HG03108 (cell line): ENCODE measurements at regions not wholly inside any gene's neighbourhood (a gene's known extent, or its start where the extent isn't known, plus 50 kb on each side); places are given as distances from the start of the nearest gene placed in this dataset.
"Not testable (repeated sequence)": the region's sequence is repeated elsewhere in the genome, so short reads cannot be mapped to it uniquely, and the experiment has no call there.

Experiments
- ATAC-seq: cut with Tn5 transposase; IDR thresholded peaks from one replicate; pipeline ENCODE4 v1.9.1; 2021; ENCODE audit warnings: moderate library complexity; ENCODE audit not compliant: unreplicated experiment

DNA sequence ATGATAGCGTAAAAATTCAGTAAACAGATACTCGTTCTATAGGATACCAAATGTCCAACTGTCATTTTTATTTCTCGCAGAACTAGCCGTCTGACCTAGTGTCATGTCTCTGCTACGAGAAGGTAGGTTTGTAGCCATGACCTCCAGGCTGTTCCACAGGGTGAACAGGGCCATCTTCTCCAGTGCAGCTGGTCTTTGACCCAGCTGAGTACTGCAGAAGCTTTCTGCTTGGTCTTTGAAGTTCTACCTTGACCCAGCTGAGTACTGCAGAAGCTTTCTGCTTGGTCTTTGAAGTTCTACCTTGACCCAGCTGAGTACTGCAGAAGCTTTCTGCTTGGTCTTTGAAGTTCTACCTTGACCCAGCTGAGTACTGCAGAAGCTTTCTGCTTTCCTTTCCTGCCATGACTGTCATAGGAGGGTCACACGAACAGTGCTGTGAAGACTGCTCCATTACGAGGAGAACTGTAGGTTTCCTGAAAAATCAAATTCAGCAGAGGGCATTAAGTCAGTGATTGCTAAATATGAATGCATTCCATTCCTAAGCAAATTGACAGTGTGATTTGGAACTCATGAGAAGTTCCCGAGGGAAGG, 532.8 kb upstream of the NRP1 start:
- ATAC-seq = not testable (repeated sequence)

DNA sequence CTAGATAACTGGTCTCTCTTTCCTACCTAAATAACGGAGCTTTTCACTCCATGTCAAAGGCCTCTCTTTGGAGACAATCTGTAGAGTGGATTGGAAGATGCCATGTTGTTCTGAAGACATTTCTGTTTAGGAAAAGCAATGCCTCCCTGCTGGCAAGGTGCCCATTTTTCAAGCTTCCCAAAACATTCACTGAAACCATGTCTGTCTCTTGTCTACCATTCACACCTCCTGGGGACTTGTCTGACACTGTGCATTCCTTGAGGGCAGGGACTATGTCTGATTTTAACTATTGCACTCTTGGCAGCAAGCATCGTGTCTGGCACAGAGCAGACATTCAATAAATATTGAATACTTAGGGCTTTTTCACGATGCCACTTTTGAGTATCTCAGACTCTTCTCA, 528.9 kb upstream of the NRP1 start:
- ATAC-seq = no peak

DNA sequence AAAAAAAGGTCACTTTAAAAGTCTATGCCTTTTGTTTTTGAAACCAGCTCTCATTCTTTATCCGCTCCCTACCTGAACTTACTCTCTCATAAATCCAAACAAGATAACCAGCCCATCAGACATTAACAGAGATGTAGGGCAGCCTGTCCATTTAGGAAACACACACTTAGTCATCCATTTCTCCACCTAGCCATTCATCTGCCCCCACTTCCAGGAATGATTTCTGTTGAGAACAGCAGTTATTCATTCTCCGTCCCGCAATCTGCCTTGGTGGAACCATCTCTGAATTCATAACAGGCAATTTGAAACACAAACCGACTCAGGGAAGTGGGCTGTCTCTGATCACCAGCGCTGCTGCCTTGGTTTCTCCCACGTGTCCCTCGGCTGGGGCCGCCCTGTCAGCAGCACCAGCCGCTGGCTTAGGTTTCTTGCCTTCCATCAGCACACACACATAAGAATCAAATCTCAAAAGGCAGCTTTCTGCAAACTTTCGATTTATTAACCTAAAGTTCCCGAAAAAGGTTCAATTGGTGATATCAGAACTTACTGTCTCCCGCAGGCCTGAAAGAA, 528.2 kb upstream of the NRP1 start:
- no peak for ATAC-seq

DNA sequence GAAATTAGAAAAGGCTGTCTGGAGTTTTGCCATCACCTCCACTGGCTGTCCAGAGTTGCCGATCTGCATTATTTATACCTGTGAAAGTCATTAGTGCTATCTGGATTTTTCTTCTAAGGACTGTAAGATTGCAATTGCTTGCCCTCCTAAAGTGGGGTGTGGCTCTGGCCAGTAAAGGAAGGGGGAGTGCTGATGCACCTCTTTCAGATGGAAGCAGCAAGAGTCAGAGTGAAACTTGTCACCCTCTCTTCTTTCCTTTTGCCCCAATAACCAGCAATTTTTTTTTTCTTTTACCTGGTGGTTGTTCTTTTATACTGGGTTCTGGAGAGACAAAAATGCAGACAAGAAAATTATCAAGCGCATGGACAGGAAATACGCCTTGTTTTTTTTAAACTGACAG, 527.4 kb upstream of the NRP1 start:
- no peak for ATAC-seq

DNA sequence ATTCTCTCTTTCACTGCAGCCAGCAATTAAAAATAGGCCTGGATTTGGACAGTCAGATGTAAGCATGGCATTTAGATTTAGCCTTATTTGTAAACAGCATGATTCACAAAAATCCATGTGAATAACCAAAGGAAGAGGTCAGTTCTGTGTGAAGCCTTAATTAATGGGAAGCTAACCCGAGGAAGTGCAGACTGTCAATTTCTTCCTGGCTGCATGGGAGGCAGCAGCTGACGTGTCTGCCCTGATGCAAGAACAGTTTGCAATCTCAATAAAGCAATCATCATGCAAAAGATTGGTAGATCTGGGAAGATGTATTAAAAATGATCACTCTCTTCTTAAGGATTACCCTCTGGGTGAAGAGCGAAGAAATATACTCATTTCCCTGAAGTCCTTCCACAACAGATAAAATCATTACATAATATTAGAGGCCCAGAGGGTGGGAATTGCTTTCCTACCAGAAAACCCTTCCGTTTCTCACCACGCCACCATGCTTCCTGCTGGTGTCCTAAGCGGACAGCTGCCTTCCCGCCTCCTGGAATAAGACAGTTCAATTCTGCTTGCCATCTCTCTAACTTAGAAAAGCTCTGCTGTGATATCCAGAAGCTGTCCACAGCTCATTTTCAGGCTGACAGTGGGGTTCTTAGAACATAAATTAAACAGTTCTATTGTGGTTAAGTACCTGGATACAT, 526.7 kb upstream of the NRP1 start:
- no peak for ATAC-seq

DNA sequence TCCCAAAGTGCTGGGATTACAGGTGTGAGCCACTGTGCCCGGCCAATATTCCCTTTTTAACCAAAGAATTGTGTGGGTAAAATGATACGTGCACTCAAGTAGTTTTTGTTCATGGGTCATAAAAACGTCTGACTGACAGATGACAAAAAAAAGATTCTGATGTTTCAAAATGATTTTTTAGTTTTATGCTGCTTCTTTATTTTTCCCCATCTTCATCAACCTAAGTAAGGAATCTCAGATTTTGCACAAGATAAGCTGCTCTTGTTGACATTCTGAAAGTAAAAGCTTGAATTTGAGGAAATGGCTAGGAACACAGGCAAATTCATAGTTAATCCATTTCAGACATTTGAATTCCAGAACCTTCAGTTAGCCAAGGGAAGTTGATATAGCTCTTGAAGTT, 526.1 kb upstream of the NRP1 start:
- ATAC-seq = no peak

DNA sequence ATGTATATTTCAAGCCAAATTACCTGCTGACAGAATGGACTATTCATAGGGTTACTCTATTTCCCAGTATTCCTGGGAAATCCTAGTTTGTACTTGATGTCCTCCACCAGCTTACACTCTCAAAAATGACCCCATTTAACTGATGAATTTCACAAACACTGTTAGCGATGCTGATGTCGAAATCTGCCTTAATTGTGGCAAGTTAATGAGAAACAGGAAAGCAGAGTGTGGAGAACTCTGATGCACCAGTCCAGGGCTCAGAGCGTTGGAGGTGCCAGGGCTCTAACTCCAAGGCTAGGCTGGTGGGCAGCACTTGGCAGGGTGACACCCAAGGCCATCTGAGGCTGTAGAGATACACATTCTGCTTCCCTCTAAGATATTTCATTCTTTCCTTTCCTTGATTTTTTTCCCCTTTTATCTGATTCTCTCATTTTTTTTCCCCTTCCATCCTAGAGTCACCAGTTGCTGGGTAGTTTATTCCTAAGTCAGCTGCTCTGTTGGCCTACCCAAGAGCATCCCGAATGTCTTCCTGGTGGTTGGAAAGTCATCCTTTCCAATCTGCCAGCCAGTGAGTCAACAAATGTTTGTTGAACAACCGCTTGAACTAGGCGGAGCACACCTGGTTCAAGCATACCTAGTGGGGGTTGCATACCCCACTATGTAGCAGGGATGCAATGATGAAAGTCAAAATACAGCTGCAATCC, 525.0 kb upstream of the NRP1 start:
- no peak for ATAC-seq

DNA sequence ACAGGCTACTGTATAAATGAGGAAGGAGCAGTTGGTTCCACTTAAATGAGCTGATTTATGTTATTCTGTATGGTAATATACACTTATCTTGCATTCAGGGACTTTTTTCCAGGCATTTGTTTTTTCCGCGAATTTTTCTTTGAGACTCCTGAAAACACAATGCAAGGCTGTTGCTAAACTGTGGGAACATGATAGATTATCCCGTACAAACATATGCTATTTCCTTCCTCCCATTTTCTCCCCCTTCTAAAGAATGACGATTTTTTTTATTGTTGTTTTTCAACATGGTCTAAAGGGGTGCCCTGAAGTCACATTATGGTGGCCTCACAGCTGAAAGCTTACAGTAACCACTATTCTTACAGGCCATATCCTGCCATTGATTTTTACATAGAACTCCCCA, 523.9 kb upstream of the NRP1 start:
- ATAC-seq = no peak

DNA sequence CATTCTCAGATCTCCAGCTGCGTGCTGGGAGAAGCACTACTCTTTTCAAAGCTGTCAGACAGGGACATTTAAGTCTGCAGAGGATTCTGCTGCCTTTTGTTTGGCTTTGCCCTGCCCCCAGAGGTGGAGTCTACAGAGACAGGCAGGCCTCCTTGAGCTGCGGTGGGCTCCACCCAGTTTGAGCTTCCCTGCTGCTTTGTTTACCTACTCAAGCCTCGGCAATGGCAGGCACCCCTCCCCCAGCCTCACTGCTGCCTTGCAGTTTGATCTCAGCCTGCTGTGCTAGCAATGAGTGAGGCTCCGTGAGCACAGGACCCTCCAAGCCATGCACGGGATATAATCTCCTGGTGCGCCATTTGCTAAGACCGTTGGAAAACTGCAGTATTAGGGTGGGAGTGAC, 518.8 kb upstream of the NRP1 start:
- not testable (repeated sequence) for ATAC-seq

DNA sequence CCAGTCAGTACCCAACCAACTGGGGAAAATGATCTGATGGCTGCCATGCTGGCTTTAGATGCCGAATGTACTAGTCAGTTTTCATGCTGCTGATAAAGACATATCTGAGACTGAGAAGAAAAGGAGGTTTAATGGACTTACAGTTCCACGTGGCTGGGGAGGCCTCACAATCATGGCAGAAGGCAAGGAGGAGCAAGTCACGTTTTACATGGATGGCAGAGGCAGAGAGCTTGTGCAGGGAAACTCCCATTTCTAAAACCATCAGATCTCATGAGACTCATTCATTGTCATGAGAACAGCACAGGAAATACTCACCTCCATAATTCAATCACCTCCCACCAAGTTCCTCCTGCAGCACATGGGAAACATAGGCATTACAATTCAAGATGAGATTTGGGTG, 508.9 kb upstream of the NRP1 start:
- ATAC-seq = no peak

DNA sequence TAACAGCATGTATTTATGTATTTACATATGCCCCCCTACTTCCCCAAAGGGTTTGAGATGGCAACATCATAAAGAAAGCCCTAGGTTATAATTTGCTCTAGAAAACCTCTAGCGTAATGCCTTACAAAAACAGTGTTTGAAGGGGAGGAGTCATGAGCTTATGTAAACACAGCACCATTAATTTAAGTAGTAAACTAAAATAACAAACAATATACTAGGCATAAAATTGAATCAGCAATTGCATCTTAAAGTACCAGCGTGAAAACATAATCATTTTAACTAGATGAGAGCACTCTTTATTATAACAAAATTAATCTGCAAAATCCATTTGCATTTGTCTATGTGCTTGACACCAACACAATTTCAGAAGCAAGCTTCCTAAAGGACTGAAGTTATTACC, 507.2 kb upstream of the NRP1 start:
- ATAC-seq = no peak

DNA sequence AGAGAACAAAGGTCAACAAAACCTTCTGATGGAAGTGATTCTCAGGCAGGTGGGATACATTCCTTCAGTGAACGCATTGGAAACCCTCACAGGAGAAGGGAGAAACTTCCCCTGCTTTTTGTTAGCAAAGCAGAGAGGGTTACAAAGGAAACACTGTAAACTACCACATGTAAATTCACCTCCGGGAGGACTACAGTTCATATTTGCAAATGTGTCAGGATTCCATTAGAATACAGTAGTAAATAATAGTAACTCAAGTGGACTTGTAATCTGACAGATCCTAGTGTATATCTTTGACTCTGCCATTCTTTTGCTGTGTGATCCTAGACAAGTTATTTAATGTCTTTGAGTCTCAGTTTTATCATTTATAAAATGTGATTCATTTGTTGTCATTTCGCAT, 504.3 kb upstream of the NRP1 start:
- no peak for ATAC-seq

DNA sequence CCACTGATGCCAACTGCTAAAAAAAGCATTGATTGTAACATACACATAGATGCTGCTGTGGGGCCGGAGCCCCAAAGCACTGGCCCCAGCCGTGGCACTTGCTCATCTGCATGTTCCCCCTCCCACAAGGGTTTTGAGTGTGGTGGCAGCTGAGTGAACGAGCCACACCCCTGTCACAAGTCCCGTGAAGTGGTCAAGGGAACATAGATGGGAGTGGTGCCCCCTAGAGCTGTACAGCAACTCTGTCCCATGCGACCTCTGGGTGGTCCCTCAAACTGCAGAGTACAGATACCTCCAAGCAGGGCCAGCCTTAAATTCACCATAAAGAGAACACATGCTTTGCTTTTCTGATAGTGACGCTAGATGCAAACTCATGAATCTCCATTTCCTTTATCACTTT, 503.3 kb upstream of the NRP1 start:
- ATAC-seq = no peak

DNA sequence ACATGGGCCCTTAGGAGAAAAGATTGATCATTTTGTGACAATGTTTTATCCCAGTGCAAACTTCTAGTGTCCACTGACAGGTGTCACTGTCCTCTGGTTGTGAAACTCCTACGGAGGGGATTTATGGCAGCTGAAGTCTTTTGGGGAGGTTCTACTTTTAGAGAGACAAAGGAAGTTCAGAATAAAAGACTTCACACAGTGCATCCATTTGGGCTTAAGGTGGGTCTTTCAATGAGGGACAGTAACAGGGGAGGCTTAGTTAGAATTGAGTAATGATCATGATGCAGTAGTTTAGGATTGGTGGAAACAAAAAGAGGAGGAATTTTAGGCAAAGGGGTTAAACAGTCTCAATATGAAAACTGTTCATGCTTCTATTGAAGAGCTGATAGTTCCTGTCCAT, 501.1 kb upstream of the NRP1 start:
- no peak for ATAC-seq

DNA sequence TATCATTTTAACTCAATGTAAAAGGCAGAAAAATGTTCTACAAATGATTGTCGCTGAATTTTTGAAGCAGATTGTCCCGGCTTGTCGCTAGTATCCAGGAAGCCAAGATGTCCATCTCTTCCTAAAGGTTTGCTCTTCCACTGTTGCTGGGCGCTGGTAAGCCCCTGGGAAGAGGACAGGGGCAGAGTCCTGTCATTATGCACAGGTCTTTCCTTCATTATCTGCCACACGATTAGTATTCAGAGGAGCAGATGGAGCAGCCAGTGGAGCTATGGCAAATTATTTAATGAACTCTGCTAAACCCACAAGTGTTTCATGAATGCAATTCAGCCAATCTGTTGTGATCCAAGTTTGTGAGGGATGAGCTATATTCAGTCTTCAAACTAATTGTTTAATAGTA, 499.1 kb upstream of the NRP1 start:
- ATAC-seq = no peak

DNA sequence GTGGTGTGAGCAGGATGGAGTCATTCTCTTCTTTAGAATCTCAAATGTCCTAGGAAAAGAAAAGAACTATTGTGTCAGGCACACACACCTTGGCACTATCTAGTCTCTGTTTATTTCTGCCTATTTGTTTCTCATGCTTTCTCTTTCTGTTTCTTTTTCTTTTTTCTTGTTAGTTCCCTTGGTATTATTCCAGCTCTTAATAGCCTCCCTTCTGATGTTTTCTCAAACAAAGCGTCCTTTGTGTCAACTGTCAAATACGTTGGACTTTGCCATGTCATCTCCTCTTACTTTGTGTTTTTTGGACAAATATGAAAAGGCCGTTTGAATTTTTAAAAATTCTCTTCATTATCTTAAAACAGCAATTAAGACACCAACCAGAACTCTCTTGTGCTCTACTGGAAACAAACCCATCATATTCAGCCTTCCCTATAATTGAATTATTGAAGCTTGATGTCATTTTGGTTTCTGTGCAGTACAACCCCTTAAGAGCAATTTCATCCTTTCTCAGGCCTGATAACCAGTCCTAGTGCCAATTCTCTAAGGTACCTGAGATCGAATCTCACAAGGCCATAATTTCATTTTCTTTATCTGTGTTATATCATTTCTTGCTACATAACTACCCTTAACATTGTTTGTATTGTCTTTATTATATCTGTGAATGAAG, 497.8 kb upstream of the NRP1 start:
- ATAC-seq = no peak

DNA sequence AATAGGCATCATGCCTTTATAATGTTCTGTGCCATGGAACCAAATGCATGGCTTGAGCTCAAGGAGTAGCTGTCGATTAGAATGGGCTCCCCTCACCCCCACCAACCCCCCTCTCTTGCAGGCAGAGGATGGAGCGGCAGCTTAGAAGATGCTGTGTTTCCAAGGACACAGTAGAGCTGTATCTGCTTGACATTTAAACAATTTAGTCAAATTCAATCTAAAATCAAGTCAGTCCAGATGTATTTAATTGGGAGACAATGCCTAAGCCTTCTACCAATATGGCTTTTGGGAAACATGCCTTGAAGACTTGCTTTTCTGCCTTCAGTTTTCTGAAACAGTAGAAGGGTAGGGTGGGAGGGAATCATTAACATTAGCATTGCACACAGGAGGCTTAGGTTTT, 497.1 kb upstream of the NRP1 start:
- no peak for ATAC-seq

DNA sequence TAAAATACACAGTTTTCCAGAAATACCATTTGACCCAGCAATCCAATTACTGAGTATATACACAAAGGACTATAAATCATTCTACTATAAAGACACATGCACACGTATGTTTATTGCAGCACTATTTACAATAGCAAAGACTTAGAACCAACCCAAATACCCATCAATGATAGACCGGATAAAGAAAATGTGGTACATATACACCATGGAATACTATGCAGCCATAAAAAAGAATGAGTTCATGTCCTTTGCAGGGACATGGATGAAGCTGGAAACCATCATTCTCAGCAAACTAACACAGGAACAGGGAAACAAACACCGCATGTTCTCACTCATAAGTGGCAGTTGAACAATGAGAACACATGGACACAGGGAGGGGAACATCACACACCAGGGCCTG, 495.4 kb upstream of the NRP1 start:
- not testable (repeated sequence) for ATAC-seq

DNA sequence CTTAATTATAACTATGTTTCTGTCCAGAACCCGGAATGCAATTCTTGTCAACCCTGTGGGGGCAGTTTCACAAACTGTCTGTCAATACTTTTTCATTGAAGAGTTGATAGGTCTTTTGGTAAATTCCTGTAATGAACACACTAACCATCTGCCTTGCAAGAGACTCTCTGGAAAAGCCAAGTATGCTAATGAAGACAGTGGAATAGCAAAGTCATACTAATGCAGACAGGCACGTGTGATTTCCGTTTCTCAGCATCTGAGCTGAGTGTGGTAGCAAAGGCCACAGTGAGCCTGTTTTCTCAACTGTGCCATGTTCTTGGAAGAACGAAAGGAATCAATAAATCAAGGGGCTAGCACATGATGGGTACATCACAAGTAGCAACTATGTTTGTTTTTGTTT, 494.1 kb upstream of the NRP1 start:
- no peak for ATAC-seq

DNA sequence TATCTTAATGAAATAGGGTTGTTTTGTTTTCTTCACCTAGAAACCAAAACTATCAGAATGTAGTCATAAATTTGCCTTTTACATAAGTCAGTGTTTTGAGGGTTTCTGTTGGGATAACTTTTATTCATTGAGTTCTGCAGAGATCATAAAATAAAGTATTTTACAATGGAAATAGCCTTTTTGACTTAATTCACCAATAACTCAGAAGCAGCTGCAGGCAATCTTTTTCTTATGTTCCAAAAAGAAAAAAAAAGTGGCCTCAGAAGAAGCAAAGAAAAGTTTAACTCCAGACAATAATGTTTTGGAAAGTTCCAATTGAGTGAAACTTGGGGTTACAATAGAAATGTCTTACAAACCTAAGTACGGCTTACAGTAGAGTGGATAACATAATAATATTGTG, 491.7 kb upstream of the NRP1 start:
- no peak for ATAC-seq

DNA sequence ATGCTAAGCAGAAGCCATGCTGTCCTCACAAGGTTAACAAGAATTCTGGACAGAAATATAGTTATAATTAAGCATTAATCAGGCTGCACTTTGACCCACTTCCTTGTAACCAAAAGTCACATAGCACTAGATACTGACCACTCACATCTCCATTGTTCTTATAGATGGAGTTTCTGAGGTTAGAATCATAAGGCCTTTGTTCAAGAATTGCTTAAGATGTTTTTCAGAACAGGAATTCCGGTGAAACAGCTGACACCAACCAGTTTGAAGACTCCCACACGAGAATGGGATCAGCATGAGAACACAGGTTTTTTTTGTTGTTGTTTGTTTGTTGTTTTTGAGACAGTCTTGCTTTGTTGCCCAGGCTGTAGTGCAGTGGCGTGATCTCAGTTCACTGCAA, 488.3 kb upstream of the NRP1 start:
- ATAC-seq = no peak

DNA sequence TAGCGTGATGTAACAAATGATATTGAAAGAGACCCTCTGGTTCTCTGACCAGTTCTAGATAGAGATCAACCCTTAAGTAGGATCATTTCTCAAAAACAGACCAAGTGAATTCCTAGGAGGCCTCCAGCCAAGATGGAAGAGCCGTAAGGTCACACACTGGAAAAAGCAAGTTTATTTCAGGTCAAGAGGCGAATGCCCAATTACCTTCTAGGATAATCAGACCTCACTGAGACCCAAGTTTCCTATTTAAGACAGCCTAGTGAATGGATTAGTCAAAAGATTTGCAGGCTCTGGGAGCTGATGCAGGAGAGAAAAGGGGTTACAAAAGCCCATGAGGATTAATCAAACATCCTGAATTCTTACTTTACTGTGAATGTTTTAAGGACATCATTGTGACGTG, 486.1 kb upstream of the NRP1 start:
- no peak for ATAC-seq
